ENCODE measurements at regions not wholly inside any gene's neighbourhood (a gene's known extent, or its start where the extent isn't known, plus 50 kb on each side); places are given as distances from the start of the nearest gene placed in this dataset.

- H3K36me3 ChIP-seq (ENCODE audit: insufficient read depth, low read length): no peaks in the 10 kb centered on the region
- no peaks in the 10 kb centered on the region for H4K20me1 ChIP-seq (ENCODE audit: insufficient read depth, low read length)
- H3K4me3 ChIP-seq (ENCODE audit: low read depth, low read length, poor library complexity, severe bottlenecking): no peak overlapping the region
- TF ChIP-seq EZH2 (IDR thresholded peaks at IDR 0.05; ENCODE audit: borderline replicate concordance, low read length): no peak
- TF ChIP-seq CTCF (IDR thresholded peaks at IDR 0.05; ENCODE audit: low read length): no peak
- H3F3A ChIP-seq (ENCODE audit: insufficient read depth, low read length): no peaks in the 10 kb centered on the region
- no peaks in the 10 kb centered on the region for H3K27me3 ChIP-seq (ENCODE audit: insufficient read depth, low read length)
- no peak overlapping the region for H3K9ac ChIP-seq (ENCODE audit: low read length)
- no peak overlapping the region for H3K4me2 ChIP-seq (ENCODE audit: low read length)
- H3K79me2 ChIP-seq (ENCODE audit: insufficient read depth, low read length): no peaks in the 10 kb centered on the region
- H3K27ac ChIP-seq (ENCODE audit: low read depth, low read length, poor library complexity, severe bottlenecking): no peak overlapping the region
- H2AFZ ChIP-seq (ENCODE audit: low read length): no peak overlapping the region
- no peaks in the 10 kb centered on the region for H3K9me2 ChIP-seq (ENCODE audit: low read depth, low read length)
- no peaks in the 10 kb centered on the region for H3K4me1 ChIP-seq (ENCODE audit: insufficient read depth, low read length, severe bottlenecking)
- H3K9me3 ChIP-seq (ENCODE audit: low read length): no peaks in the 10 kb centered on the region
Measured at GRCh38 chr7:35448486-35448885, 194.6 kb upstream of the TBX20 start.

GRCh38 chr7:35446091-35446490 lies 192.2 kb upstream of the TBX20 start:
- no peak overlapping the region for H3K9ac ChIP-seq (ENCODE audit: low read length)
- no peaks in the 10 kb centered on the region for H3K36me3 ChIP-seq (ENCODE audit: insufficient read depth, low read length)
- no peaks in the 10 kb centered on the region for H3K9me3 ChIP-seq (ENCODE audit: low read length)
- no peaks in the 10 kb centered on the region for H3K79me2 ChIP-seq (ENCODE audit: insufficient read depth, low read length)
- no peak overlapping the region for H3K4me3 ChIP-seq (ENCODE audit: low read depth, low read length, poor library complexity, severe bottlenecking)
- H3K9me2 ChIP-seq (ENCODE audit: low read depth, low read length): no peaks in the 10 kb centered on the region
- no peak overlapping the region for H3K27ac ChIP-seq (ENCODE audit: low read depth, low read length, poor library complexity, severe bottlenecking)
- no peak for TF ChIP-seq CTCF (IDR thresholded peaks at IDR 0.05; ENCODE audit: low read length)
- no peak for TF ChIP-seq EZH2 (IDR thresholded peaks at IDR 0.05; ENCODE audit: borderline replicate concordance, low read length)
- H2AFZ ChIP-seq (ENCODE audit: low read length): no peak overlapping the region
- no peaks in the 10 kb centered on the region for H3K4me1 ChIP-seq (ENCODE audit: insufficient read depth, low read length, severe bottlenecking)
- no peaks in the 10 kb centered on the region for H4K20me1 ChIP-seq (ENCODE audit: insufficient read depth, low read length)
- no peaks in the 10 kb centered on the region for H3K27me3 ChIP-seq (ENCODE audit: insufficient read depth, low read length)
- H3F3A ChIP-seq (ENCODE audit: insufficient read depth, low read length): no peaks in the 10 kb centered on the region
- no peak overlapping the region for H3K4me2 ChIP-seq (ENCODE audit: low read length)

- Histone ChIP-seq H3K27ac (ENCODE audit: low read depth, low read length, poor library complexity, severe bottlenecking) (no peak overlapping the region), H4K20me1 (ENCODE audit: insufficient read depth, low read length) (no peaks in the 10 kb centered on the region), H3K9me2 (ENCODE audit: low read depth, low read length) (no peaks in the 10 kb centered on the region), H3K36me3 (ENCODE audit: insufficient read depth, low read length) (no peaks in the 10 kb centered on the region), H3K79me2 (ENCODE audit: insufficient read depth, low read length) (no peaks in the 10 kb centered on the region), H2AFZ (ENCODE audit: low read length) (no peak overlapping the region), H3K9me3 (ENCODE audit: low read length) (no peaks in the 10 kb centered on the region), H3F3A (ENCODE audit: insufficient read depth, low read length) (no peaks in the 10 kb centered on the region), H3K27me3 (ENCODE audit: insufficient read depth, low read length) (no peaks in the 10 kb centered on the region), H3K4me1 (ENCODE audit: insufficient read depth, low read length, severe bottlenecking) (no peaks in the 10 kb centered on the region), H3K9ac (ENCODE audit: low read length) (no peak overlapping the region), H3K4me2 (ENCODE audit: low read length) (no peak overlapping the region), H3K4me3 (ENCODE audit: low read depth, low read length, poor library complexity, severe bottlenecking) (no peak overlapping the region)
- TF ChIP-seq CTCF (IDR thresholded peaks at IDR 0.05; ENCODE audit: low read length) (no peak), EZH2 (IDR thresholded peaks at IDR 0.05; ENCODE audit: borderline replicate concordance, low read length) (no peak)
Measured at GRCh38 chr7:35437619-35438275, 183.8 kb upstream of the TBX20 start.

All from OCI-LY1 (cell line).